ENCODE measurements at regions not wholly inside any gene's neighbourhood (a gene's known extent, or its start where the extent isn't known, plus 50 kb on each side); places are given as distances from the start of the nearest gene placed in this dataset.

- Histone ChIP-seq H3K27me3 (replicated peaks; ENCODE audit: insufficient read depth, low read depth, low read length, poor library complexity) (no peaks in the 10 kb centered on the region), H3K9me3 (ENCODE audit: low read depth, low read length, poor library complexity, severe bottlenecking) (no peaks in the 10 kb centered on the region), H3K27ac (ENCODE audit: low read depth, low read length, poor library complexity, severe bottlenecking) (no peak overlapping the region), H3K4me3 (ENCODE audit: low read depth, low read length, poor library complexity, severe bottlenecking) (no peak overlapping the region), H3K4me1 (ENCODE audit: insufficient read depth, low read length, poor library complexity, severe bottlenecking) (no peaks in the 10 kb centered on the region), H3K36me3 (ENCODE audit: insufficient read depth, low read length, poor library complexity, severe bottlenecking) (no peaks in the 10 kb centered on the region)
- CTCF ChIA-PET, result no interaction called here
- POLR2A ChIA-PET (ENCODE audit: low non-redundant PET), result no interaction called here
- TF ChIP-seq EZH2 (IDR thresholded peaks at IDR 0.05; ENCODE audit: borderline replicate concordance, low read depth, low read length, poor library complexity, severe bottlenecking) (no peak), CTCF (conservative IDR thresholded peaks at IDR 0.05; ENCODE audit: low read depth, low read length) (no peak)
- intact Hi-C loops (cut with micrococcal nuclease; ENCODE audit: unreplicated experiment), result no loop called here
- BruUV-seq (replicated peaks), result no TSS peak
- DNase-seq (ENCODE audit: low spot score), result no peak
These were observed 135.4 kb downstream of the LMO4 start for GRCh38 chr1:87464022-87464490.

- DNase-seq (ENCODE audit: low spot score), result no peak
- Histone ChIP-seq H3K27ac (ENCODE audit: low read depth, low read length, poor library complexity, severe bottlenecking) (no peak overlapping the region), H3K9me3 (ENCODE audit: low read depth, low read length, poor library complexity, severe bottlenecking) (no peaks in the 10 kb centered on the region), H3K4me1 (ENCODE audit: insufficient read depth, low read length, poor library complexity, severe bottlenecking) (no peaks in the 10 kb centered on the region), H3K27me3 (replicated peaks; ENCODE audit: insufficient read depth, low read depth, low read length, poor library complexity) (no peaks in the 10 kb centered on the region), H3K36me3 (ENCODE audit: insufficient read depth, low read length, poor library complexity, severe bottlenecking) (no peaks in the 10 kb centered on the region), H3K4me3 (ENCODE audit: low read depth, low read length, poor library complexity, severe bottlenecking) (no peak overlapping the region)
- ChIA-PET CTCF (no interaction called here), POLR2A (ENCODE audit: low non-redundant PET) (no interaction called here)
- TF ChIP-seq EZH2 (IDR thresholded peaks at IDR 0.05; ENCODE audit: borderline replicate concordance, low read depth, low read length, poor library complexity, severe bottlenecking) (no peak), CTCF (conservative IDR thresholded peaks at IDR 0.05; ENCODE audit: low read depth, low read length) (no peak)
- intact Hi-C loops (cut with micrococcal nuclease; ENCODE audit: unreplicated experiment), result no loop called here
- no TSS peak for BruUV-seq (replicated peaks)
These were observed 137.9 kb downstream of the LMO4 start for GRCh38 chr1:87466621-87467020.

- TF ChIP-seq CTCF (conservative IDR thresholded peaks at IDR 0.05; ENCODE audit: low read depth, low read length) (no peak), EZH2 (IDR thresholded peaks at IDR 0.05; ENCODE audit: borderline replicate concordance, low read depth, low read length, poor library complexity, severe bottlenecking) (no peak)
- no peak overlapping the region for H3K4me3 ChIP-seq (ENCODE audit: low read depth, low read length, poor library complexity, severe bottlenecking)
- ChIA-PET CTCF (no interaction called here), POLR2A (ENCODE audit: low non-redundant PET) (no interaction called here)
- no peaks in the 10 kb centered on the region for H3K4me1 ChIP-seq (ENCODE audit: insufficient read depth, low read length, poor library complexity, severe bottlenecking)
- intact Hi-C loops (cut with micrococcal nuclease; ENCODE audit: unreplicated experiment), result no loop called here
- H3K9me3 ChIP-seq (ENCODE audit: low read depth, low read length, poor library complexity, severe bottlenecking), result no peaks in the 10 kb centered on the region
- DNase-seq (ENCODE audit: low spot score), result no peak
- no peaks in the 10 kb centered on the region for H3K36me3 ChIP-seq (ENCODE audit: insufficient read depth, low read length, poor library complexity, severe bottlenecking)
- H3K27ac ChIP-seq (ENCODE audit: low read depth, low read length, poor library complexity, severe bottlenecking), result no peak overlapping the region
- no peaks in the 10 kb centered on the region for H3K27me3 ChIP-seq (replicated peaks; ENCODE audit: insufficient read depth, low read depth, low read length, poor library complexity)
- no TSS peak for BruUV-seq (replicated peaks)
These were observed 144.0 kb downstream of the LMO4 start for GRCh38 chr1:87472716-87473115.

All from A673 (cell line).